RWPE1 (cell line): ENCODE measurements at regions not wholly inside any gene's neighbourhood (a gene's known extent, or its start where the extent isn't known, plus 50 kb on each side); places are given as distances from the start of the nearest gene placed in this dataset.
A peak's percentile ranks its signal among the peaks of the same experiment; 100 is the strongest.

Experiments used
- CTCF ChIA-PET: fragments of 350-600 bp; sonication (Branson Sonifier 250); formaldehyde crosslinking; extraction: SDS; loops from one replicate; lab custom pipeline; 2021; lab: Yijun Ruan, JAX
- POLR2A ChIA-PET: fragments of 400-600 bp; formaldehyde crosslinking; extraction: SDS; loops from one replicate; lab custom pipeline; 2020; ENCODE audit warnings: antibody characterized with exemption; ENCODE audit not compliant: low non-redundant PET; lab: Yijun Ruan, JAX
- DNase-seq: peaks from one replicate; pipeline ENCODE4 v3.0.0; 2012; ENCODE audit warnings: low spot score
- H3K27ac ChIP-seq: fragments of 450-650 bp; 2 replicates; pipeline ENCODE4 v1.5.1; 2017
- CTCF ChIP-seq: fragments of 450-650 bp; conservative IDR thresholded peaks from 2 replicates; pipeline ENCODE4 v1.5.1; 2017; ENCODE audit warnings: low read depth, mild to moderate bottlenecking

GRCh38 chr17:13281626-13282025 is 263.8 kb upstream of the ELAC2 start:
- POLR2A ChIA-PET = no interaction called here
- TF ChIP-seq CTCF = no peak
- no peak for DNase-seq
- H3K27ac ChIP-seq = no peak overlapping the region
- CTCF ChIA-PET = no interaction called here

GRCh38 chr17:13273806-13274205 is 256.0 kb upstream of the ELAC2 start:
- TF ChIP-seq CTCF = no peak
- ChIA-PET CTCF (no interaction called here), POLR2A (no interaction called here)
- no peak overlapping the region for H3K27ac ChIP-seq
- DNase-seq = no peak

- H3K27ac ChIP-seq = no peak overlapping the region
- ChIA-PET CTCF (no interaction called here), POLR2A (no interaction called here)
- DNase-seq = no peak
- TF ChIP-seq CTCF = no peak
Observed at GRCh38 chr17:13272296-13272695, 254.5 kb upstream of the ELAC2 start.

GRCh38 chr17:13268791-13269595 is 251.2 kb upstream of the ELAC2 start:
- CTCF ChIA-PET = interaction anchor here (0.6 to 0.7 kb wide), 2 partner anchors 237 to 247 kb away, joined by 3 to 4 read pairs; no protein-coding TSS in a partner anchor
- TF ChIP-seq CTCF = no peak
- DNase-seq = peak; percentile 4
- no peak overlapping the region for H3K27ac ChIP-seq
- POLR2A ChIA-PET = no interaction called here

- DNase-seq = no peak
- TF ChIP-seq CTCF = no peak
- H3K27ac ChIP-seq = no peak overlapping the region
- ChIA-PET CTCF (no interaction called here), POLR2A (no interaction called here)
Observed at GRCh38 chr17:13266606-13267005, 248.8 kb upstream of the ELAC2 start.

- no peak for DNase-seq
- CTCF ChIA-PET = no interaction called here
Observed at GRCh38 chr17:13265311-13265710, 247.5 kb upstream of the ELAC2 start.

More at GRCh38 chr17:13265311-13265710, 247.5 kb upstream of the ELAC2 start:
- H3K27ac ChIP-seq = no peak overlapping the region
- no peak for TF ChIP-seq CTCF
- POLR2A ChIA-PET = no interaction called here
